ENCODE measurements at regions not wholly inside any gene's neighbourhood (a gene's known extent, or its start where the extent isn't known, plus 50 kb on each side); places are given as distances from the start of the nearest gene placed in this dataset.

- Mint-ChIP-seq H3K36me3 (ENCODE audit: unreplicated experiment) (no peaks in the 10 kb centered on the region), H3K27ac (ENCODE audit: unreplicated experiment) (no peak overlapping the region), H3K4me3 (ENCODE audit: unreplicated experiment) (no peak overlapping the region), H3K27me3 (ENCODE audit: unreplicated experiment) (no peaks in the 10 kb centered on the region), H3K4me1 (ENCODE audit: unreplicated experiment) (no peaks in the 10 kb centered on the region), H3K9me3 (ENCODE audit: unreplicated experiment) (peaks cover 15% of the 10 kb centered on the region)
- DNase-seq (ENCODE audit: extremely low spot score, unreplicated experiment), result no peak
- no peak for TF ChIP-seq CTCF (IDR thresholded peaks at IDR 0.05)
These were observed 85.5 kb downstream of the SHOX start for GRCh38 chrX:716136-716535.

GRCh38 chrX:714131-714530, 83.5 kb downstream of the SHOX start:
- Mint-ChIP-seq H3K9me3 (ENCODE audit: unreplicated experiment) (peaks cover 25% of the 10 kb centered on the region), H3K36me3 (ENCODE audit: unreplicated experiment) (no peaks in the 10 kb centered on the region), H3K4me3 (ENCODE audit: unreplicated experiment) (no peak overlapping the region), H3K27me3 (ENCODE audit: unreplicated experiment) (no peaks in the 10 kb centered on the region), H3K27ac (ENCODE audit: unreplicated experiment) (no peak overlapping the region), H3K4me1 (ENCODE audit: unreplicated experiment) (no peaks in the 10 kb centered on the region)
- no peak for TF ChIP-seq CTCF (IDR thresholded peaks at IDR 0.05)
- no peak for DNase-seq (ENCODE audit: extremely low spot score, unreplicated experiment)

Data from osteocyte (in vitro differentiated cells).